ENCODE measurements at regions not wholly inside any gene's neighbourhood (a gene's known extent, or its start where the extent isn't known, plus 50 kb on each side); places are given as distances from the start of the nearest gene placed in this dataset.

DNA sequence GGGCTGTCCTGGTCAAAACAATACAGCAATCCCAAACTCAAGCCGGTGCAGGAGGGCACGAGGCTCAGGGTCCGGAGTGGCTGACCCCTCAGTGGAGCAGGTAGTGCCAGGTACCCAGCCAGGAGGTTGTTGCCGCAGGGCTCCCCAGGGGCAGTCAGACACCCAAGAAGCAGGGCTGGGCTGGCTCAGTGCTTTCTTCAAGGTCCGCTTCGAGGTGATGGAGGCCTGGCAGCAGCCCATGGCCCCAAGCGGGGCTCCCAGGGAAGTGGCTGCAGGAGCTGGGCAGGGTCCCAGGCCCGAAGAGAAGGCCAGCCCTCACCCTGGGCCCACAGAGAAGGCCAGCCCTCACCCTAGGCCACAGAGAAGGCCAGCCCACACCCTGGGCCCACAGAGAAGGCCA is 55.3 kb upstream of the COPS8 start:
- intact Hi-C loops (cut with micrococcal nuclease) = no loop called here
- Mint-ChIP-seq H3K9me3 (ENCODE audit: unreplicated experiment) (no peaks in the 10 kb centered on the region), H3K4me1 (ENCODE audit: insufficient read depth, unreplicated experiment) (no peaks in the 10 kb centered on the region), H3K4me3 (ENCODE audit: unreplicated experiment) (no peak overlapping the region), H3K27ac (ENCODE audit: low read depth, unreplicated experiment) (no peak overlapping the region), H3K27me3 (ENCODE audit: insufficient read depth, unreplicated experiment) (no peaks in the 10 kb centered on the region), H3K36me3 (ENCODE audit: insufficient read depth, unreplicated experiment) (no peaks in the 10 kb centered on the region)
- DNase-seq (ENCODE audit: unreplicated experiment) = no peak
- BruUV-seq (replicated peaks) = no TSS peak
- POLR2A ChIA-PET = no interaction called here
- no peak for TF ChIP-seq CTCF (IDR thresholded peaks at IDR 0.05; ENCODE audit: unreplicated experiment)
- CTCF ChIA-PET = interaction anchor here (0.5 to 8.3 kb wide), 2 partner anchors 506 to 517 kb away, joined by 3 to 98 read pairs; no protein-coding TSS in a partner anchor

DNA sequence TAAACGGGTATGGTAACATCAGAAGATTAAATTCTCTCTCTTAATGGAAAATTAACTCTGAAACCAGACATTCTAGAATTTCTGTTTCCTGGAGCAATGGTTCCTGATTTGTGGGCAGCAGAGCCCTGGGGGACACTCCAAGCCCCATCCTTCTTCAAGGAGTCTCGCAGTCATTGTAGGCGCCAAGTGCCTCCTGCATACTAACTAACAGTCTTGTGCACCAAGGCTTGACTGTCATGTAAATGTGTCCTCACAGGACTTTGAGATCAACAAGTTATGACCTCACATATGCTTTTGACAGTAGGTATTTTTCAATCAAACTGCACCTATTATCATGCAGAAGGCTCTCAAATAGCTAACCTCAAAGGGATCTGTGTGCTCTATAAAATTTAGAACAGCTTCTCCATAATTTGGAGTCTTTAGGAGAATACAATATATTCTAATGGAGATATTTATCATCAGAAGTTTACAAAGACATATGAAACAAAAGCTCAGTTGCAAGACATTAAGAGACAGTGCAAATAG is 52.1 kb upstream of the COPS8 start:
- intact Hi-C loops (cut with micrococcal nuclease) = no loop called here
- Mint-ChIP-seq H3K36me3 (ENCODE audit: insufficient read depth, unreplicated experiment) (no peaks in the 10 kb centered on the region), H3K9me3 (ENCODE audit: unreplicated experiment) (no peaks in the 10 kb centered on the region), H3K4me1 (ENCODE audit: insufficient read depth, unreplicated experiment) (no peaks in the 10 kb centered on the region), H3K4me3 (ENCODE audit: unreplicated experiment) (no peak overlapping the region), H3K27ac (ENCODE audit: low read depth, unreplicated experiment) (no peak overlapping the region), H3K27me3 (ENCODE audit: insufficient read depth, unreplicated experiment) (no peaks in the 10 kb centered on the region)
- no TSS peak for BruUV-seq (replicated peaks)
- POLR2A ChIA-PET = no interaction called here
- TF ChIP-seq CTCF (IDR thresholded peaks at IDR 0.05; ENCODE audit: unreplicated experiment) = no peak
- no peak for DNase-seq (ENCODE audit: unreplicated experiment)
- CTCF ChIA-PET = interaction anchor here (0.8 to 1.3 kb wide), 3 partner anchors 38 to 679 kb away, joined by 3 read pairs; no protein-coding TSS in a partner anchor

GRCh38 chr2:237035781-237036475 is 49.8 kb upstream of the COPS8 start:
- no peak overlapping the region for H3K4me3 Mint-ChIP-seq (ENCODE audit: unreplicated experiment)
- POLR2A ChIA-PET = no interaction called here

More at GRCh38 chr2:237035781-237036475, 49.8 kb upstream of the COPS8 start:
- intact Hi-C loops (cut with micrococcal nuclease) = no loop called here
- no peak overlapping the region for H3K27ac Mint-ChIP-seq (ENCODE audit: low read depth, unreplicated experiment)
- H3K27me3 Mint-ChIP-seq (ENCODE audit: insufficient read depth, unreplicated experiment) = no peaks in the 10 kb centered on the region
- no TSS peak for BruUV-seq (replicated peaks)
- no peaks in the 10 kb centered on the region for H3K9me3 Mint-ChIP-seq (ENCODE audit: unreplicated experiment)
- TF ChIP-seq CTCF (IDR thresholded peaks at IDR 0.05; ENCODE audit: unreplicated experiment) = no peak
- H3K36me3 Mint-ChIP-seq (ENCODE audit: insufficient read depth, unreplicated experiment) = no peaks in the 10 kb centered on the region
- no peak for DNase-seq (ENCODE audit: unreplicated experiment)
- no peaks in the 10 kb centered on the region for H3K4me1 Mint-ChIP-seq (ENCODE audit: insufficient read depth, unreplicated experiment)
- CTCF ChIA-PET = interaction anchor here (0.7 to 1.9 kb wide), 2 partner anchors 441 to 523 kb away, joined by 3 to 4 read pairs; no protein-coding TSS in a partner anchor

Data from MCF 10A (cell line).